ENCODE measurements at regions not wholly inside any gene's neighbourhood (a gene's known extent, or its start where the extent isn't known, plus 50 kb on each side); places are given as distances from the start of the nearest gene placed in this dataset.

DNA sequence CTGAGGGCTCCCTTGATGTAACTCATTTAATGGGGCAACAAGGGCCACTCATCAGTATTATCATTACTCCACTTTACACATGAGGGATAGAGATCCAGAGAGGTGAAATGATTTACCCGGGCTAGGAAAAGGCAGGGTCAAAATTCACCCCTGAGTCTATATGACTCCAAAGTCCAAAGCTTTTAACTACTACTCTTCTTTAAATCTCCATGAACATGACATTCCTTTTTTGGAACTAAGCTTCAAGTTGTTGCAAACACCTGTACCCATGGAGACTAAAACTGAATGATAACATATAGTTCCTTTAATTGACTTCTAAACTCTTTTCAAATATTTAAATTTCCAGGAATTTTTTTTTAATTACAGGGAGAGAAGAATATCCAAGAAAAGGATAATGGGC, 292.9 kb upstream of the GADL1 start (continued):
- TF ChIP-seq, protein P1, sequence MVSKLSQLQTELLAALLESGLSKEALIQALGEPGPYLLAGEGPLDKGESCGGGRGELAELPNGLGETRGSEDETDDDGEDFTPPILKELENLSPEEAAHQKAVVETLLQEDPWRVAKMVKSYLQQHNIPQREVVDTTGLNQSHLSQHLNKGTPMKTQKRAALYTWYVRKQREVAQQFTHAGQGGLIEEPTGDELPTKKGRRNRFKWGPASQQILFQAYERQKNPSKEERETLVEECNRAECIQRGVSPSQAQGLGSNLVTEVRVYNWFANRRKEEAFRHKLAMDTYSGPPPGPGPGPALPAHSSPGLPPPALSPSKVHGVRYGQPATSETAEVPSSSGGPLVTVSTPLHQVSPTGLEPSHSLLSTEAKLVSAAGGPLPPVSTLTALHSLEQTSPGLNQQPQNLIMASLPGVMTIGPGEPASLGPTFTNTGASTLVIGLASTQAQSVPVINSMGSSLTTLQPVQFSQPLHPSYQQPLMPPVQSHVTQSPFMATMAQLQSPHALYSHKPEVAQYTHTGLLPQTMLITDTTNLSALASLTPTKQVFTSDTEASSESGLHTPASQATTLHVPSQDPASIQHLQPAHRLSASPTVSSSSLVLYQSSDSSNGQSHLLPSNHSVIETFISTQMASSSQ (IDR thresholded peaks at IDR 0.05; ENCODE audit: low read depth): peak; percentile 49; the same call in 1 of the 2 replicates
- TF ChIP-seq, protein P1 (CRISPR knock-in tag; IDR thresholded peaks at IDR 0.05; ENCODE audit: borderline replicate concordance): no peak
- peak; percentile 49; the same call in 1 of the 2 replicates for TF ChIP-seq RFX3 (CRISPR knock-in tag; IDR thresholded peaks at IDR 0.05)
- peak; percentile 87 for TF ChIP-seq HNF4G (IDR thresholded peaks at IDR 0.05; ENCODE audit: borderline replicate concordance, low read depth, low read length)
- no peak for TF ChIP-seq HNF4G (CRISPR knock-in tag; IDR thresholded peaks at IDR 0.05; ENCODE audit: borderline replicate concordance, low read depth)
- no peak for TF ChIP-seq ZNF747 (CRISPR knock-in tag; IDR thresholded peaks at IDR 0.05; ENCODE audit: borderline replicate concordance)
- peak; percentile 63; the same call in 1 of the 2 replicates for TF ChIP-seq GATAD2A (CRISPR knock-in tag; IDR thresholded peaks at IDR 0.05)
- TF ChIP-seq ZNF256 (CRISPR knock-in tag; conservative IDR thresholded peaks at IDR 0.05): no peak
- peak; percentile 55; the same call in 1 of the 2 replicates for TF ChIP-seq POGZ (CRISPR knock-in tag; IDR thresholded peaks at IDR 0.05)
- TF ChIP-seq ZNF83 (CRISPR knock-in tag; IDR thresholded peaks at IDR 0.05; ENCODE audit: borderline replicate concordance): no peak
- TF ChIP-seq REPIN1 (CRISPR knock-in tag; IDR thresholded peaks at IDR 0.05; ENCODE audit: borderline replicate concordance, low read depth): peak; percentile 70
- TF ChIP-seq SRF (IDR thresholded peaks at IDR 0.05; ENCODE audit: low read depth, low read length): peak; percentile 89
- no peak for TF ChIP-seq GATA4 (IDR thresholded peaks at IDR 0.05; ENCODE audit: borderline replicate concordance, low read depth)
- TF ChIP-seq, protein P2, sequence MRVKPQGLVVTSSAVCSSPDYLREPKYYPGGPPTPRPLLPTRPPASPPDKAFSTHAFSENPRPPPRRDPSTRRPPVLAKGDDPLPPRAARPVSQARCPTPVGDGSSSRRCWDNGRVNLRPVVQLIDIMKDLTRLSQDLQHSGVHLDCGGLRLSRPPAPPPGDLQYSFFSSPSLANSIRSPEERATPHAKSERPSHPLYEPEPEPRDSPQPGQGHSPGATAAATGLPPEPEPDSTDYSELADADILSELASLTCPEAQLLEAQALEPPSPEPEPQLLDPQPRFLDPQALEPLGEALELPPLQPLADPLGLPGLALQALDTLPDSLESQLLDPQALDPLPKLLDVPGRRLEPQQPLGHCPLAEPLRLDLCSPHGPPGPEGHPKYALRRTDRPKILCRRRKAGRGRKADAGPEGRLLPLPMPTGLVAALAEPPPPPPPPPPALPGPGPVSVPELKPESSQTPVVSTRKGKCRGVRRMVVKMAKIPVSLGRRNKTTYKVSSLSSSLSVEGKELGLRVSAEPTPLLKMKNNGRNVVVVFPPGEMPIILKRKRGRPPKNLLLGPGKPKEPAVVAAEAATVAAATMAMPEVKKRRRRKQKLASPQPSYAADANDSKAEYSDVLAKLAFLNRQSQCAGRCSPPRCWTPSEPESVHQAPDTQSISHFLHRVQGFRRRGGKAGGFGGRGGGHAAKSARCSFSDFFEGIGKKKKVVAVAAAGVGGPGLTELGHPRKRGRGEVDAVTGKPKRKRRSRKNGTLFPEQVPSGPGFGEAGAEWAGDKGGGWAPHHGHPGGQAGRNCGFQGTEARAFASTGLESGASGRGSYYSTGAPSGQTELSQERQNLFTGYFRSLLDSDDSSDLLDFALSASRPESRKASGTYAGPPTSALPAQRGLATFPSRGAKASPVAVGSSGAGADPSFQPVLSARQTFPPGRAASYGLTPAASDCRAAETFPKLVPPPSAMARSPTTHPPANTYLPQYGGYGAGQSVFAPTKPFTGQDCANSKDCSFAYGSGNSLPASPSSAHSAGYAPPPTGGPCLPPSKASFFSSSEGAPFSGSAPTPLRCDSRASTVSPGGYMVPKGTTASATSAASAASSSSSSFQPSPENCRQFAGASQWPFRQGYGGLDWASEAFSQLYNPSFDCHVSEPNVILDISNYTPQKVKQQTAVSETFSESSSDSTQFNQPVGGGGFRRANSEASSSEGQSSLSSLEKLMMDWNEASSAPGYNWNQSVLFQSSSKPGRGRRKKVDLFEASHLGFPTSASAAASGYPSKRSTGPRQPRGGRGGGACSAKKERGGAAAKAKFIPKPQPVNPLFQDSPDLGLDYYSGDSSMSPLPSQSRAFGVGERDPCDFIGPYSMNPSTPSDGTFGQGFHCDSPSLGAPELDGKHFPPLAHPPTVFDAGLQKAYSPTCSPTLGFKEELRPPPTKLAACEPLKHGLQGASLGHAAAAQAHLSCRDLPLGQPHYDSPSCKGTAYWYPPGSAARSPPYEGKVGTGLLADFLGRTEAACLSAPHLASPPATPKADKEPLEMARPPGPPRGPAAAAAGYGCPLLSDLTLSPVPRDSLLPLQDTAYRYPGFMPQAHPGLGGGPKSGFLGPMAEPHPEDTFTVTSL (CRISPR knock-in tag; IDR thresholded peaks at IDR 0.05; ENCODE audit: borderline replicate concordance): peak; percentile 83; the same call in 1 of the 2 replicates
- peak; percentile 67; the same call in 1 of the 2 replicates for TF ChIP-seq NFIC (IDR thresholded peaks at IDR 0.05; ENCODE audit: low read length)
- TF ChIP-seq, protein P3, sequence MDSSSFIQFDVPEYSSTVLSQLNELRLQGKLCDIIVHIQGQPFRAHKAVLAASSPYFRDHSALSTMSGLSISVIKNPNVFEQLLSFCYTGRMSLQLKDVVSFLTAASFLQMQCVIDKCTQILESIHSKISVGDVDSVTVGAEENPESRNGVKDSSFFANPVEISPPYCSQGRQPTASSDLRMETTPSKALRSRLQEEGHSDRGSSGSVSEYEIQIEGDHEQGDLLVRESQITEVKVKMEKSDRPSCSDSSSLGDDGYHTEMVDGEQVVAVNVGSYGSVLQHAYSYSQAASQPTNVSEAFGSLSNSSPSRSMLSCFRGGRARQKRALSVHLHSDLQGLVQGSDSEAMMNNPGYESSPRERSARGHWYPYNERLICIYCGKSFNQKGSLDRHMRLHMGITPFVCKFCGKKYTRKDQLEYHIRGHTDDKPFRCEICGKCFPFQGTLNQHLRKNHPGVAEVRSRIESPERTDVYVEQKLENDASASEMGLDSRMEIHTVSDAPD (CRISPR knock-in tag; IDR thresholded peaks at IDR 0.05): no peak
- TF ChIP-seq CEBPG (CRISPR knock-in tag; IDR thresholded peaks at IDR 0.05): peak; percentile 19; the same call in 1 of the 2 replicates
- TF ChIP-seq, protein P4, sequence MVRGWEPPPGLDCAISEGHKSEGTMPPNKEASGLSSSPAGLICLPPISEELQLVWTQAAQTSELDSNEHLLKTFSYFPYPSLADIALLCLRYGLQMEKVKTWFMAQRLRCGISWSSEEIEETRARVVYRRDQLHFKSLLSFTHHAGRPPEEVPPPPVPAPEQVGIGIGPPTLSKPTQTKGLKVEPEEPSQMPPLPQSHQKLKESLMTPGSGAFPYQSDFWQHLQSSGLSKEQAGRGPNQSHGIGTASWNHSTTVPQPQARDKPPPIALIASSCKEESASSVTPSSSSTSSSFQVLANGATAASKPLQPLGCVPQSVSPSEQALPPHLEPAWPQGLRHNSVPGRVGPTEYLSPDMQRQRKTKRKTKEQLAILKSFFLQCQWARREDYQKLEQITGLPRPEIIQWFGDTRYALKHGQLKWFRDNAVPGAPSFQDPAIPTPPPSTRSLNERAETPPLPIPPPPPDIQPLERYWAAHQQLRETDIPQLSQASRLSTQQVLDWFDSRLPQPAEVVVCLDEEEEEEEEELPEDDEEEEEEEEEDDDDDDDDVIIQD (CRISPR knock-in tag; IDR thresholded peaks at IDR 0.05; ENCODE audit: low read depth): peak; percentile 83; the same call in 1 of the 2 replicates

Data from HepG2 (cell line).